ENCODE measurements at regions not wholly inside any gene's neighbourhood (a gene's known extent, or its start where the extent isn't known, plus 50 kb on each side); places are given as distances from the start of the nearest gene placed in this dataset.
"Not testable (repeated sequence)": the region's sequence is repeated elsewhere in the genome, so short reads cannot be mapped to it uniquely, and the experiment has no call there.

DNA sequence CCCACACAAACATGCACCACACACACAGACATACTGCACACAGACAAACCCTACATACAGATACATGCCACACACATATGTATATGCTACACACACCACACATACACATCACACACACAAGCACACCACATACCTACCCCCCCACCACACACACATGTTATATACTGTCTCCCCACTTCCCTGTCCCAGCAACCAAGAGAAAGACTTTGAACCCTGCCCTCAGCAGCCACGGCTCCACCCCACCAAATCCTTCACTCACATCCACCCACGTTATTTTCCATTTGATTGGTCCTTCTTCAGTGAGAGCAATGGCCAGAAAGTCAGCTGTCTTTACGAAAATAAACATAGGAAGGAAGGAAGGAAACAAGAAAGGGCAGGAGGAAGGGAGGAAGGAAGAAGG is 479.8 kb downstream of the DIRAS2 start:
- TF ChIP-seq, protein P1, sequence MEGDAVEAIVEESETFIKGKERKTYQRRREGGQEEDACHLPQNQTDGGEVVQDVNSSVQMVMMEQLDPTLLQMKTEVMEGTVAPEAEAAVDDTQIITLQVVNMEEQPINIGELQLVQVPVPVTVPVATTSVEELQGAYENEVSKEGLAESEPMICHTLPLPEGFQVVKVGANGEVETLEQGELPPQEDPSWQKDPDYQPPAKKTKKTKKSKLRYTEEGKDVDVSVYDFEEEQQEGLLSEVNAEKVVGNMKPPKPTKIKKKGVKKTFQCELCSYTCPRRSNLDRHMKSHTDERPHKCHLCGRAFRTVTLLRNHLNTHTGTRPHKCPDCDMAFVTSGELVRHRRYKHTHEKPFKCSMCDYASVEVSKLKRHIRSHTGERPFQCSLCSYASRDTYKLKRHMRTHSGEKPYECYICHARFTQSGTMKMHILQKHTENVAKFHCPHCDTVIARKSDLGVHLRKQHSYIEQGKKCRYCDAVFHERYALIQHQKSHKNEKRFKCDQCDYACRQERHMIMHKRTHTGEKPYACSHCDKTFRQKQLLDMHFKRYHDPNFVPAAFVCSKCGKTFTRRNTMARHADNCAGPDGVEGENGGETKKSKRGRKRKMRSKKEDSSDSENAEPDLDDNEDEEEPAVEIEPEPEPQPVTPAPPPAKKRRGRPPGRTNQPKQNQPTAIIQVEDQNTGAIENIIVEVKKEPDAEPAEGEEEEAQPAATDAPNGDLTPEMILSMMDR (IDR thresholded peaks at IDR 0.05; ENCODE audit: insufficient read depth, low read length, poor library complexity, severe bottlenecking): no peak
- TF ChIP-seq EZH2phosphoT487 (conservative IDR thresholded peaks at IDR 0.05; ENCODE audit: low read length): no peak
- no peak overlapping the region for H3K4me2 ChIP-seq (ENCODE audit: low read depth, low read length, poor library complexity, severe bottlenecking)
- H3K4me3 ChIP-seq (ENCODE audit: insufficient read depth, low read length, poor library complexity, severe bottlenecking): no peak overlapping the region
- no peaks in the 10 kb centered on the region for H3F3A ChIP-seq (ENCODE audit: insufficient read depth)
- no peak overlapping the region for H2AFZ ChIP-seq (ENCODE audit: low read depth, low read length, severe bottlenecking)
- no peaks in the 10 kb centered on the region for H4K20me1 ChIP-seq (ENCODE audit: low read depth, low read length)
- H3K79me2 ChIP-seq (ENCODE audit: insufficient read depth, low read length): no peaks in the 10 kb centered on the region
- no peaks in the 10 kb centered on the region for H3K9me3 ChIP-seq (ENCODE audit: insufficient read depth, low read length)
- no peak overlapping the region for H3K27ac ChIP-seq (ENCODE audit: low read depth, low read length)
- H3K9ac ChIP-seq (ENCODE audit: low read length): no peak overlapping the region
- no peaks in the 10 kb centered on the region for H3K9me2 ChIP-seq (replicated peaks; ENCODE audit: insufficient read depth, low read length)
- no peaks in the 10 kb centered on the region for H3K27me3 ChIP-seq (ENCODE audit: low read length)
- no peaks in the 10 kb centered on the region for H3K36me3 ChIP-seq (ENCODE audit: low read length)

DNA sequence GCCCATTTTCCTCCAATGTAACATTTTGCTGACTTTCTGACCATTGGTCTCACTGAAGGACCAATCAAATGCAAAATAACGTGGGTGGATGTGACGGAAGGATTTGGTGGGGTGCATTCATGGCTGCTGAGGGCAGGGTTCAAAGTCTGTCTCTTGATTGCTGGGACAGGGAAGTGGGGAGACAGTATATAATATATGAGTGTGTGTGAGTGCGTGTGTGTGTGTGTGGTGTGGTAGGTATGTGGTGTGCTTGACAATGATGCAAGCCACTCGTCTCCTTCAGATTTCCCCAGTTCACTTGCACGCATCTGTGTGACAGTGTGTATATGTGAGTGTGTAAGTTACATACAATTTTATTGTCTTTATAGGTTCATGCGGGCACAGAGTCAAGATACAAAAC is 477.3 kb downstream of the DIRAS2 start:
- no peak overlapping the region for H3K4me3 ChIP-seq (ENCODE audit: insufficient read depth, low read length, poor library complexity, severe bottlenecking)
- H4K20me1 ChIP-seq (ENCODE audit: low read depth, low read length): no peaks in the 10 kb centered on the region
- no peak overlapping the region for H3K27ac ChIP-seq (ENCODE audit: low read depth, low read length)
- H3K4me2 ChIP-seq (ENCODE audit: low read depth, low read length, poor library complexity, severe bottlenecking): no peak overlapping the region
- no peaks in the 10 kb centered on the region for H3F3A ChIP-seq (ENCODE audit: insufficient read depth)
- H3K79me2 ChIP-seq (ENCODE audit: insufficient read depth, low read length): no peaks in the 10 kb centered on the region
- H3K9ac ChIP-seq (ENCODE audit: low read length): no peak overlapping the region
- no peaks in the 10 kb centered on the region for H3K9me3 ChIP-seq (ENCODE audit: insufficient read depth, low read length)
- no peaks in the 10 kb centered on the region for H3K36me3 ChIP-seq (ENCODE audit: low read length)
- no peak for TF ChIP-seq EZH2phosphoT487 (conservative IDR thresholded peaks at IDR 0.05; ENCODE audit: low read length)
- TF ChIP-seq, protein P1 (IDR thresholded peaks at IDR 0.05; ENCODE audit: insufficient read depth, low read length, poor library complexity, severe bottlenecking): no peak
- H3K27me3 ChIP-seq (ENCODE audit: low read length): no peaks in the 10 kb centered on the region
- no peaks in the 10 kb centered on the region for H3K9me2 ChIP-seq (replicated peaks; ENCODE audit: insufficient read depth, low read length)
- no peak overlapping the region for H2AFZ ChIP-seq (ENCODE audit: low read depth, low read length, severe bottlenecking)

DNA sequence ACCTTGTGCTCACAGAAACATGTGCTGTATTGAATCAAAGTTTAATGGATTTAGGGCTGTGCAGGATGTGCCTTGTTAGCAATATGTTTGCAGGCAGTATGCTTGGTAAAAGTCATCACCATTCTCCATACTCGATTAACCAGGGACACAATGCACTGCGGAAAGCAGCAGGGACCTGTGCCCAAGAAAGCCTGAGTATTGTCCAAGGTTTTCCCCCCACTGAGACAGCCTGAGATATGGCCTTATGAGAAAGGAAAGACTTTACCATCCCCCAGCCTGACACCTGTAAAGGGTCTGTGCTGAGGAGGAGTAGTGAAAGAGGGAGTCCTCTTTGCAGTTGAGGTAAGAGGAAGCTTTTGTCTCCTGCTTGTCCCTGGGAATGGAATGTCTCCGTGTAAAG is 476.2 kb downstream of the DIRAS2 start:
- H3K9ac ChIP-seq (ENCODE audit: low read length); H2AFZ ChIP-seq (ENCODE audit: low read depth, low read length, severe bottlenecking); H3K9me3 ChIP-seq (ENCODE audit: insufficient read depth, low read length); H3F3A ChIP-seq (ENCODE audit: insufficient read depth); H3K4me2 ChIP-seq (ENCODE audit: low read depth, low read length, poor library complexity, severe bottlenecking); H3K27me3 ChIP-seq (ENCODE audit: low read length); H3K36me3 ChIP-seq (ENCODE audit: low read length); H3K79me2 ChIP-seq (ENCODE audit: insufficient read depth, low read length); H3K4me3 ChIP-seq (ENCODE audit: insufficient read depth, low read length, poor library complexity, severe bottlenecking); H3K9me2 ChIP-seq (replicated peaks; ENCODE audit: insufficient read depth, low read length); H4K20me1 ChIP-seq (ENCODE audit: low read depth, low read length); H3K27ac ChIP-seq (ENCODE audit: low read depth, low read length): not testable (repeated sequence)

DNA sequence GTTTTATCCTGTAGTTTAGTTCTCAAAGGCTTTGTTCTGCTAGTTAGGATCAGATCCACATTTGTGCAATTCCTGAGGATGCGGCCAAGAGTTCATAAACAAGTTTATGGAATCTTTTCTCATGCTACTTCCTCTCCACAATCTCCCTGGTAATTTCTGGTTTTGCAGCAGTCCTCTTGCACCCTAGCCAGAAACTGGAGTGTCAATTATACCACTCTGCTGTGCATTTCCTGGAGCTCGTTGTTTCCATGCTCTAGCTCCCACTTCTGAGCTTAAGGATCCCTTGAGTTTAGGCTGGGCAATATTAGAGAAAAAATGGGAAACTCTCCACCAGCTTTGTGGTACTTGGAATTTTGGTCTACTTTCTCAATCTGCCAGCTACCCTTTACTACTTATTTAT is 474.7 kb downstream of the DIRAS2 start:
- Histone ChIP-seq H3K9ac (ENCODE audit: low read length) (no peak overlapping the region), H3K79me2 (ENCODE audit: insufficient read depth, low read length) (no peaks in the 10 kb centered on the region), H3K9me3 (ENCODE audit: insufficient read depth, low read length) (no peaks in the 10 kb centered on the region), H2AFZ (ENCODE audit: low read depth, low read length, severe bottlenecking) (no peak overlapping the region), H3K4me3 (ENCODE audit: insufficient read depth, low read length, poor library complexity, severe bottlenecking) (no peak overlapping the region), H3F3A (ENCODE audit: insufficient read depth) (no peaks in the 10 kb centered on the region), H4K20me1 (ENCODE audit: low read depth, low read length) (no peaks in the 10 kb centered on the region), H3K27ac (ENCODE audit: low read depth, low read length) (no peak overlapping the region), H3K4me2 (ENCODE audit: low read depth, low read length, poor library complexity, severe bottlenecking) (no peak overlapping the region), H3K9me2 (replicated peaks; ENCODE audit: insufficient read depth, low read length) (no peaks in the 10 kb centered on the region), H3K36me3 (ENCODE audit: low read length) (no peaks in the 10 kb centered on the region), H3K27me3 (ENCODE audit: low read length) (no peaks in the 10 kb centered on the region)
- TF ChIP-seq EZH2phosphoT487 (conservative IDR thresholded peaks at IDR 0.05; ENCODE audit: low read length): no peak
- TF ChIP-seq, protein P1 (IDR thresholded peaks at IDR 0.05; ENCODE audit: insufficient read depth, low read length, poor library complexity, severe bottlenecking): no peak

All from SU-DHL-6 (cell line).